ENCODE measurements at regions not wholly inside any gene's neighbourhood (a gene's known extent, or its start where the extent isn't known, plus 50 kb on each side); places are given as distances from the start of the nearest gene placed in this dataset.

DNA sequence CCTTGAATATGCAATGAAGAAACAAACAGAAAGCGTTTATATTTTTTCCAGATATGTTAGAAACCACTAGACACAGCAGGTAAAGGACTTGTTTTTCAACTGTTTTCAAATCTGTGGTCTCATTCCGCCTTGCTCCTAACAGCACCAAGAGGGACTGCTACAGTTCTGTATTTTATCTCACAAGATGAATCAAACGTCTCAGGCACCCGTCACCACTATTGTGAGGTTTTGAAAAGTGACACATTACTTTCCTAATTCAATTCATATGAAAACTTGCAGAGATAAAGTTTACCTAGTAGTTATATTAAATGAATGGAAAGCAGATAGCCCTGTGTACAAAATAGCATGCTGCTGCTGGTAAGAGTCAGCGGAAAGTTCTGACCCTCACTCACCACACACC, 386.3 kb downstream of the ETS1 start:
- TF ChIP-seq, protein P1, sequence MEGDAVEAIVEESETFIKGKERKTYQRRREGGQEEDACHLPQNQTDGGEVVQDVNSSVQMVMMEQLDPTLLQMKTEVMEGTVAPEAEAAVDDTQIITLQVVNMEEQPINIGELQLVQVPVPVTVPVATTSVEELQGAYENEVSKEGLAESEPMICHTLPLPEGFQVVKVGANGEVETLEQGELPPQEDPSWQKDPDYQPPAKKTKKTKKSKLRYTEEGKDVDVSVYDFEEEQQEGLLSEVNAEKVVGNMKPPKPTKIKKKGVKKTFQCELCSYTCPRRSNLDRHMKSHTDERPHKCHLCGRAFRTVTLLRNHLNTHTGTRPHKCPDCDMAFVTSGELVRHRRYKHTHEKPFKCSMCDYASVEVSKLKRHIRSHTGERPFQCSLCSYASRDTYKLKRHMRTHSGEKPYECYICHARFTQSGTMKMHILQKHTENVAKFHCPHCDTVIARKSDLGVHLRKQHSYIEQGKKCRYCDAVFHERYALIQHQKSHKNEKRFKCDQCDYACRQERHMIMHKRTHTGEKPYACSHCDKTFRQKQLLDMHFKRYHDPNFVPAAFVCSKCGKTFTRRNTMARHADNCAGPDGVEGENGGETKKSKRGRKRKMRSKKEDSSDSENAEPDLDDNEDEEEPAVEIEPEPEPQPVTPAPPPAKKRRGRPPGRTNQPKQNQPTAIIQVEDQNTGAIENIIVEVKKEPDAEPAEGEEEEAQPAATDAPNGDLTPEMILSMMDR (conservative IDR thresholded peaks at IDR 0.05; ENCODE audit: low read length) = no peak
- no peak for DNase-seq (ENCODE audit: low read depth)
- H3K4me3 ChIP-seq (ENCODE audit: low read length) = no peak overlapping the region

DNA sequence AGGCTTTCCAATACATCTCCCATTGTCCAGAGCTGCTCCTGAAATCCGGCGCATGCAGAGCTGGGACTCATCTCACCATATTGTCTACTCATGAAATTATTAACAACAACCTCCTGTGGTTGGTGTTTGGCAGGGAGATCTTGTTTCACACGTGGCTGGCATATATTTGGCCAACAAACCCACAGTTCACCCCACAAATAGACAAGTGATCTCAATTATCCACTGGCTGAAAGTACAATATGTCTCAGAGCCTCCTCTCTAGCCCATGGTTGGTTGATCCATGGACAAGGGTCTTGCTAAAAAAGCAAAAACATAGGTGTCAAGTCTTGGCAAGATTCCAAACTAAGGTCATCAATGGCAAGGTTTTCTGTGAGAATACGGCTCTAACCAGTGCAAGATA, 386.9 kb downstream of the ETS1 start:
- TF ChIP-seq, protein P1 (conservative IDR thresholded peaks at IDR 0.05; ENCODE audit: low read length) = no peak
- no peak overlapping the region for H3K4me3 ChIP-seq (ENCODE audit: low read length)
- no peak for DNase-seq (ENCODE audit: low read depth)

DNA sequence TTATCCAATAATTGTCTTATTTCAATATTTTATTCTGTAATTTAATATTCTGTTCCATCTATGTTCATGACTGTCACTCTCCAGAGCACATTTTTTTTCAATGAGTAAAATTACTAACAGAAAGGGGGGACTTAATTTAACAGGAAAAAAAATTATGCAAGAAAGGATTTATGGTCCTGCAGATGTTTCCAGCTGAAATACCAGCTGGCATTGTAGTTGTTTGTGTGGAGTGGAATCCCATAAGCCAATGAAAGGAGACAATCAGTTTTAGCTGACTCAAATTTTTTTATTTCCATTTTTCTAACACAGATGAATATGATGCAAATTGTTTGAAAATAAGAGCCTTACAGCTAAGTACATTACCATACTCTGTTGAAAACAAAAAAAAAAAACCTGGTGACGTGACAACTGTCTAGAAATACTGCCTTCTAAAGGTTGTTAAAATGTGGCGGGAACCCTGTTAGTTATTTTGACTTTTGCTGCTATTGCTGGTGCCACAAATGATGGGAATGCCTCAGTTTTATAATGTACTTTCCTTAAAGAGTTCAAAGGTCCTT, 389.1 kb downstream of the ETS1 start:
- no peak overlapping the region for H3K4me3 ChIP-seq (ENCODE audit: low read length)
- DNase-seq (ENCODE audit: low read depth) = peak; percentile 72
- TF ChIP-seq, protein P1 (conservative IDR thresholded peaks at IDR 0.05; ENCODE audit: low read length) = no peak

DNA sequence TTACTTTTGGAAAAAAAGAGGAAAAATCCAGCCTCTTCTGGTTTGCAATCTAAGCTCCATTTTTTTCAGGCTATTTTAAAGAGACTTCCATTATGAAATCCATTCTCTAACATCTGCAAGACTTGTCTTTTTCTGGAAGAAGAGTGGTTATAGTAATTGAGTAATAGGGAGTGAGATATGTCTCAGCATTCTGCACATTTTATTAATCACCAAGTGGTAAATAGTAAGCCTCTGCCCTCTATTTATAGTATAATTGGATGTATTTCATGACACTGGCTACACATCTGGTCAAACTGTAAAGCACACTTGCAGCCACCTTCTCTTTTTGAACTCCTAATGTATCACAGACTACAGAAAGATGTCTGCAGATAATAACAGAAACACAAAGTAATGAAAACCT, 391.1 kb downstream of the ETS1 start:
- DNase-seq (ENCODE audit: low read depth) = peak; percentile 88
- TF ChIP-seq, protein P1 (conservative IDR thresholded peaks at IDR 0.05; ENCODE audit: low read length) = no peak
- H3K4me3 ChIP-seq (ENCODE audit: low read length) = no peak overlapping the region

DNA sequence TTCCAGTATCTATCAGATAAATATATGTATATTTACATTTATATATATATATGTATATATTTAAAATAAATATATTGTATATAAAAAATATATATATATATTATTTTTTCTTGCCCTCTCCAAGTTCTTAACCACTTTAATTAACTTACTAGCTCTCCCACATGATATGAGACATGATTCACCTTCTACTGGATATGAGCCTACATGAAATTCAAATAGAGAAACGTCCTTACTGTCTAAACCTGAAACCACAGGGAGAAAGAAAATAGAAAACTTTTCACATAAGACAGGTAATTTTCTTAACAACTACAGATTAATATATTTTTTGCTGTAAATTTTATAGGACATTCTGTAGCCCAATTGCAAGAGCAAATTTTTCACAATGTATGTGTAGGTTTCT, 391.6 kb downstream of the ETS1 start:
- no peak for DNase-seq (ENCODE audit: low read depth)
- TF ChIP-seq, protein P1 (conservative IDR thresholded peaks at IDR 0.05; ENCODE audit: low read length) = no peak
- H3K4me3 ChIP-seq (ENCODE audit: low read length) = no peak overlapping the region

DNA sequence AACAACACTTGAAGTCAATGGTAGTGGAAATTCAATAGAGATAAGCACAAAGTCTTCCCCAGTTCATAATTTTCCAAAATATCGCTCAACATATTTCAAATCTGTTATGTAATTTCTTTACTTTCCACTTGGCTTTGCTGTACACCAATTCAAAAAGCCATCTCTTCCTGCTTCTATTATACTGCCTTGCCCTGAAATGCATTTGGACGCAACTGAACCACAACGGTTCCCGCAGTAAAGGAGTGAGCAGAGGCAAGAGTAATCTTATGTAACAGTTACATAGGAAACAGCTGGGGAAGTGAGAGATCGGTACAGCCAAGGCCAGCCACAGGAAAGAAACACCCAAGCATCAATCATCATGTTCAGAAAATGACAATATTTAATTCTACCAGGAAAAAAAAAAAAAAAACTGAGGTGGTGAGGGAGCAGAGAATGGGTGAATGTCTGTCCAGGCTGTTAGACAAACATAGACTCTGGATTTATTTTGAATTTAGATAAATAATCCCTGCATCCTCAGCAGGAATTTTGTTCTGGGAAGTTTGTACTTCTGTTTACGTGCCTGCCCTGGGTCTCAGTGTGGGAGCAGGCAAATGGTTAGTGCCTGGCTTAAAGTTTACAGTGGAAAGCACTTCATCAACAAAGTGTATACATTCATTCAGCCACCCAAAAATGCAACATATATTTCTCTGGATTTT, 392.2 kb downstream of the ETS1 start:
- H3K4me3 ChIP-seq (ENCODE audit: low read length) = no peak overlapping the region
- DNase-seq (ENCODE audit: low read depth) = peak; percentile 56
- TF ChIP-seq, protein P1 (conservative IDR thresholded peaks at IDR 0.05; ENCODE audit: low read length) = no peak

DNA sequence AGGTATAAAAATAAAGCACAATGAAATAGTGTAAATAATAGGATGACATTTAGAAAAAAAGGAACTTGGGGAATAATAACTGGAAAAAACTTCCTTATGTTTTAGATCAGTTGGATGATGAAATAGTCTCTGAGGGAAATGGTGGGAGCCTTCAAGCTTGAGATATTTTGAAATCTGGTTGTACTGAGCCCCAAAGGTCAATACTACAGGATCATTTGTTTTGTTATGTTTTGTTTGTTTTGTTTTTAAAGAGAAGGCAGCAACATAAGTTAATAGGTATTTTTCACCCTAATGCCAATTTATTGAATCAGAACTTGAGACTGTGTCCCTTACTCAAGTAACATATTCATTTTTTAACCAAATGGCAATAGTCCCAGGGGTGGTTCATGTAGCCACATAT, 393.1 kb downstream of the ETS1 start:
- TF ChIP-seq, protein P1 (conservative IDR thresholded peaks at IDR 0.05; ENCODE audit: low read length) = no peak
- H3K4me3 ChIP-seq (ENCODE audit: low read length) = no peak overlapping the region
- DNase-seq (ENCODE audit: low read depth) = peak; percentile 60
